NCI-H1092 (cell line): ENCODE measurements at regions not wholly inside any gene's neighbourhood (a gene's known extent, or its start where the extent isn't known, plus 50 kb on each side); places are given as distances from the start of the nearest gene placed in this dataset.
"Not testable (repeated sequence)": the region's sequence is repeated elsewhere in the genome, so short reads cannot be mapped to it uniquely, and the experiment has no call there.

Source experiments
- DNase-seq: peaks from one replicate; lab custom pipeline; 2025; lab: John Stamatoyannopoulos, UW

DNA sequence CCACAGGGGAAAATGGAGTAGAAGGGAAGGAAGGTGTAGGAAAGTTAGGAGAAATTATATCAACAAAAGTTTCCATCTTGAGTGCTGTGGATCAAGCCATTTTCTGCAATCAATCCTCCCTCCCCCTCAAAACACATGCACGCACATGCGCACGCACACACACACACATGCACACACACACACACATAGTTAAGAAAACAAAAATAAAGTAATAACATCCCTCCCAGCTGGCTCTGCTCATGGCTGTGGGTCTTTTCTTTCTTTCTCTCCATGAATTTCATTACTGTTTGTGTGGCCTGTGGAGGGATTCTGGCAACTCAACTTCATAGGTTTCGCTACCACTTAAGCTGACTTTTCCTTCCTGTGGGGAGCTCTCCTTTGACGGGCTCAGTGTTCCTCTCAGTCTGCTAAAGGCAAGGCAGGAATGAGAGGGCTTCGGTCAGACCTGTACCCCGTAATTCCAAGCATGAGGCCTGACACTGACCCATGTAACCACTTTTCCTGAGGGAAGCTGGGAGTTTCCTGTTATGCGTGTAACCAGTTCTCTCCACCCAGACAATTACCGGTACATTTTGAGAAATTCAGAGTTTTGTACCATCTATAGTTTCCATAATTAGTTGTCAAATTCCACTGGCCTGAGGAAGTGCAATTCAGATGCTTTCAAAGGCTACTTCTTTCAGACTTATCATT, 79.8 kb downstream of the ZNF92 start:
- no peak for DNase-seq

DNA sequence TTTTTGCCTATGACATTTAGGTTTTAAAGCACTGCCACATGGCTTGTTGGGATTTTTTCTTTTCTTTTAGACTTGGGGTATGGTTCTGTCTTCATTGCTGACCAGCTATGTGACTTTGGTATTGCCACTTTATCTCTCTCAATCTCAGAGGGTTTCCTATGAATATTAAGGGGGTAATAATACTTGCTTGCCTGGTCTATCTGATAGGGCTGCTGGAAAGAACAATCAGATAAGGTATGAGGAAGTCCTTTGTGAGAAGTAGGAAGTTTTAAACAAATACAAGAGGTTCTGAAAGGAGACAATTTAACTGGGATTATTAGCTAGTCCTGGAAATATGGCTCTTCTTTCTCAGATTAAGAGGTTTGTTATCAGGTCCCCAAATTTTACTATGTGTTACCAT, 80.8 kb downstream of the ZNF92 start:
- no peak for DNase-seq

DNA sequence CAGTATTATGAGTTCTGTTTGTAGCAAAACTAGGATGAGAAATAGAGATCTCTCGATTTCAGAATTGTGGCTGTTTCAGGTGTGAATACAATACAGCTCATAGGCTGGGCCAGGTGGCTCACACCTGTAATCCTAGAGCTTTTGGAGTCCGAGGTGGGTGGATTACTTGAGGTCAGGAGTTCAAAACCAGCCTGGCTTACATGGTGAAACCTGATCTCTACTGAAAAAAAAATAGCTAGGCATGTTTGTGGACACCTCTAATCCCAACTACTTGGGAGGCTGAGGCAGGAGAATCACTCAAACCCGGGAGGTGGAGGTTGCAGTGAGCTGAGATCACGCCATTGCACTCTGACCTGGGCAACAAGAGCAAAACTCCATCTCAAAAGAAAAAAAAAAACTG, 81.4 kb downstream of the ZNF92 start:
- DNase-seq, result not testable (repeated sequence)

DNA sequence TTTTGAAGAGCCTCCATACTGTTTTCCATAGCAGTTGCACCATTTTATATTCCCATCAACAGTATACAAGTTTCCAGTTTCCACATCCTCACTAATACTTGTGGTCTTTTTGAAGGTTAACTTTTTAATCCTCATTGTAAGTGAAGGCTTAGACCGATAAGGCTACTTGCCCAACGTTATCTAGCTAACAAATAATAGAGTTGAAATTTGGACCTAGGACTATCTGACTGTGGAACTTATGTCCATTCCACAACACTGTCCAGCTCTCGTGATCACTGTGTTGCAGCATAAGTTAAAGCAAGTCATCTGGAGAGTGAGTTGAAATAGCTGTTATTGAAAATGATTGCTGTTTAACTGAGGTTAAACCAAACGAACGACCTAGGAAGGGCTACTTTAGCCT, 84.0 kb downstream of the ZNF92 start:
- no peak for DNase-seq

DNA sequence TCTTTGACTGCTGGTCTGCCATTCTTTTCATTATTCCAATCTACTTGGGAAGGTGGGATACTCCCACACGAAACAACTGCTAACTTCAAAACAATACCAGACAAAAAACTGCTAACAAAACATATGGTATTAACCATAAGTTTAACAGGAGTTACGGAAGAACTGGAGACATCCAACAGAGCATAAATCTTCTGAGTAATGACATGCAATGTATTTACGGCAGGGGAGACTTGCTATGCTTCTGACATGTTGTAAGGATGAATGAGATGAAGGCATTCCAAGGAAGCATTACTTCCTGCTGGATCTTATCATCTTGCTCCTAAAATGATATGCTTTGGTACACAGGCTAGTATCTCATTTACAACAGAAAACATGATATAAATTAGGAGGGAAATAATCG, 85.8 kb downstream of the ZNF92 start:
- no peak for DNase-seq

GRCh38 chr7:65462148-65462716, 88.6 kb downstream of the ZNF92 start:
- no peak for DNase-seq

DNA sequence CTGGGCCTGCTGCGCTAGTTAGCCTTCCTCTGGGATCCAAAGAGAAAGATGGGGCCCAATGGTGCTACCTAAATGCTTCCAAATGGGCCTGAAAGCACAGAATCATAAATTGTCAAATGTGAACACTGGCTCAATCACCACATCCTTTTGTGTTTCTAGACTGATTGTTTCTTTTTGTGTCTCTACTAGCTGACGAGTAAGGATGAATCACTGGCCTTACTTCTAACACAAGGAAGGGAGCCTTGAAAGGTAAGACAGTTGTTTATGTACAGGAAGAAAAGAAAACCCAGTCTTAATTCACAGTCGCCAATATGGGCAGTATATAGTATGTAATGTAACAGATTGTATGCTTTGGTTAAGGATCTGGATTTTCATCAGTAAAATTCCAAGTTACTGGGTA, 89.5 kb downstream of the ZNF92 start:
- no peak for DNase-seq

DNA sequence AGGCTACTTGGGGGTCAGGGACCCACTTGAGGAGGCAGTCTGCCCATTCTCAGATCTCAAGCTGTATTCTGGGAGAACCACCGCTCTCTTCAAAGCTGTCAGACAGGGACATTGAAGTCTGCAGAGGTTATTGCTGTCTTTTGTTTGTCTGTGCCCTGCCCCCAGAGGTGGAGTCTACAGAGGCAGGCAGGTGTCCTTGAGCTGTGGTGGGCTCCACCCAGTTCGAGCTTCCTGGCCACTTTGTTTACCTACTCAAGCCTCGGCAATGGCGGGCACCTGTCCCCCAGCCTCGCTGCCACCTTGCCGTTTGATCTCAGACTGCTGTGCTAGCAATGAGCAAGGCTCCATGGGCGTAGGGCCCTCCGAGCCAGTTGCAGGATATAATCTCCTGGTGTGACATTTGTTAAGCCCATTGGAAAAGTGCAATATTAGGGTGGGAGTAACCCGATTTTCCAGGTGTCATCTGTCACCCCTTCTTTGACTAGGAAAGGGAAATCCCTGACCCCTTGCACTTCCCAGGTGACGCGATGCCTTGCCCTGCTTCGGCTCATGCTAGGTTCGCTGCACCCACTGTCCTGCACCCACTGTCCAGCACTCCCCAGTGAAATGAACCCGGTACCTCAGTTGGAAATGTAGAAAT, 96.4 kb downstream of the ZNF92 start:
- DNase-seq, result not testable (repeated sequence)

- no peak for DNase-seq
These were observed 97.9 kb downstream of the ZNF92 start for GRCh38 chr7:65471587-65471986.

DNA sequence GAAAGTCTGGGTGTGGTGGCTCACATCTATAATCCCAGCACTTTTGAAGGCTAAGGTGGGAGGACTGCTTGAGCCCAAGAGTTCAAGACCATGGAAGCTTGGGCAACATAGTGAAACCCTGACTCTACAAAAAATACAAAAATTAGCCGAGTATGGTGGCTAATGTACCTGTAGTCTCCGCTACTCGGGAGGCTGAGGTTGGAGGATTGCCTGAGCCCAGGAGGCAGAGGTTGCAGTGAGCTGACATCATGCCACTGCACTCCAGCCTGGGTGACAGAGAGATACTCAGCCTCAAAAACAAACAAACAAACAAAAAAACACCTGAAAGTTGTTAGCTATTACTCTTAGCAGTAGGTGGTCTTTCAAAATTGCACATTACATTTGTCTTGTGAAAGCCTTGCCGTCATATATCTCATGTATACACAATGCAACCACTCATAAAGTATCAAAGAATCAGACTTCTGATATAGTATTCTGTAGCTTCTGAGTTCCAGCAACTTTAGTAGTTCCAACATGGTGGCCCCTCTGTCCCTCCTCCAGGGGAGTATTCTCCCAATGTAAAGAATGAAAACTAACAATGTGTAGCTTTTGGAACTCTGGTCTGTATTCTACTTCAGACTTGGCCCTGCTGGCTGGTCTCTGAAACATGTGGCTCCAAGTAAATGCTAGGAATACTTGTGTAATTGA, 101.5 kb downstream of the ZNF92 start:
- no peak for DNase-seq

GRCh38 chr7:65475734-65476319, 102.2 kb downstream of the ZNF92 start:
- DNase-seq, result no peak

DNA sequence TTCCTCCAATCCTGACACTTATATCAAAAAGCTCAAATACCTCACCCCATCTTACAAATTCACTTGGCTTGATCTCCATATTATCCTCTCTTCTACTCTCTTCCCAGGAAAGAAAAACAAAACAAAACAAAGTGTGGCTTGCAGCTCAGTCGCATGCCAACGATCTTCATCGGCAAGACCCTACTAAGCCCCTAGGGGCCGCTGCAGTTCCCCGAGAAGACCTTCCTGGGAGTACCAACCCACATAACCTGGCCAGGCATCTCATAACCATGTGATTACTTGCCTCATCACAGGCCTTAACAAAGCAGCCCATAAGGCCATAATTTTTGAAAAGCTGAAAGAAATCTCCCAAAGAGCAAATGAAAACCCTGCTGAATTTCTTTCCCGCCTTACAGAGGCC, 103.7 kb downstream of the ZNF92 start:
- peak; percentile 43 for DNase-seq

DNA sequence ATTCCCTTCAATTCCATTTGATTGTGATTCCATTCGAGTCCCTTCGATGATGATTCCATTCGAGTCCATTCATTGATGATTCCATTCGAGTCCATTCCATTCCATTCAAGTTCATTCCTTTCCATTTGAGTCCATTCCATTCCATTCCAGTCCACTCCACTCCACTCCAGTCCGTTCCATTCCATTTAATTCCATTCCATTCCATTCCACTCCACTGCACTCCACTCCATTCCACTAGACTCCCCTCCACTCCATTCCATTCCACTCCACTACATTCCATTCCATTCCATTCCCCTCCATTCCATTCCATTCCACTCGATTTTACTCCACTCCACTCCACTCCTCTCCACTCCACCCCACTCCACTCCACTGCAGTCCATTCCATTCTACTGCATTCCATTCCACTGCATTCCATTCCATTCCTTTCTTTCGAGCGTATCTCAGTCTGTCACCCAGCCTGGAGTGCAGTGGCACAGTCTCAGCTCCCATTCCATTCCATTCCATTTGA, 115.7 kb downstream of the ZNF92 start:
- DNase-seq, result no peak

DNA sequence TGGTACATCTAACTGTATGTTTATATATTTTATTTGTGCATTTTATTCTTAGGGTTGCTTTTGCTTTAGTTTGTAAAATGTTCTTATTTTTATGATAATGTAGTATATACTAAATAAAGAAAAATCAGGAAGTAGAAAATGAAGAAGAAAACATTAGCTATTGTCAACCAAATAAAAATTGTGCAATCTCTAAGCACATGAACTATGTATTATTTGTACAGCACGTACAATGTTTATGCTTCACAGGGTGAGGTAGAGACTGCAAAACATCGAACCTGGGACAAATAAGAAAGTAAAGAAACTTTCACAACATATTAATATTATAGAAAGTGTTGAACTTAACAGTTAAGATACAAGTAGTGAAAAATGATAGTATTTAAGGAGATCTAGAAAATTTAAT, 123.0 kb downstream of the ZNF92 start:
- not testable (repeated sequence) for DNase-seq

GRCh38 chr7:65503434-65504152, 129.9 kb downstream of the ZNF92 start:
- no peak for DNase-seq

GRCh38 chr7:65504504-65505319, 131.1 kb downstream of the ZNF92 start:
- DNase-seq, result not testable (repeated sequence)

DNA sequence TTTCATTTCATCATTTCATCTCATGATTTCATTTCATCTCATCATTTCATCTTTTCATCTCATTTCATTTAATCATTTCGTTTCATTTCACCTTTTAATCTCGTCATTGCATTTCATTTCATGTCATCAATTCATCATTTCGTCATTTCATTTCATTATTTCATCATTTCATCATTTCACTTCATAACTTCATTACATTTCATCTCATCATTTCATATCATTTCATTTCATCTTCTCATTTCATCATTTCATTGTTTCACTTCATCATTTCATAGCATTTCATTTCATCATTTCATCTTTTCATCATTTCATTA, 131.6 kb downstream of the ZNF92 start:
- not testable (repeated sequence) for DNase-seq

DNA sequence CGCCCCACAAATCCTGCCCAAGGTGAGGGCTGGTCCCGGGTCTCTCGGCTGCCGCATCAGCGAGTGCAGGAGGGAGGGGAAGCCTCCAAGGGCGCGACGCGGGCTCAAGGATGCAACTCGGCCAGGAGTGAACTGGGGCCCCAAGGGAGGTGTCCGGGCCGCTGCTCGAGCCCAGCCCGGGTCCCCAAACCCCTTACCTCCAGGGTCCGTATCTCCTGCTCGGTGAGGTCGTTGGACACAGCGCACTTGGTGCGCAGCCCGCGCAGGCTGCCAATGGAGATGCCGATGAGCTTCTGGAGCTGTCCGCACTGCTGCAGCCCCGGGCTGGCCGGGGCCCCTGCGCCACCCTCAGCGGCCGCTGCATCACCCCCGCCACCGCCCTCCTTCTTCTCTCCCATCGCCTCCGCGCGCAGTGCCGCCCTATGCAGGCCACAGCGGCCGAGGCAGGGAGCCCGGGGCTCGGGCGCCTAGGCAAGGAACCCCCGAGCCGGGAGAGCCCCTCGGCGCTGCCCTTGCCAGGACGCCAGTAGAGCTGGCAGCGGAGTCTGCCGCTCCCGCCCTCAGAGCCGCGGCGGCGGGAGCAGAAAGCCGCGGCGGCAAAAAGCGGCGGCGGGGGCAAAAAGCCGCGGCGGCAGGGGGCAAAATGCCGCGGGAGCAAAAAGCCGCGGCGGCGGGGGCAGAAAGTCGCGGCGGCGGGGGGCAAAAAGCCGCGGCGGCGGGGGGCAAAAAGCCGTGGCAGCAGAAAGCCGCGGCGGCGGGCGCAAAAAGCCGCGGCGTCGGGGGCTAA, 135.1 kb downstream of the ZNF92 start:
- not testable (repeated sequence) for DNase-seq

DNA sequence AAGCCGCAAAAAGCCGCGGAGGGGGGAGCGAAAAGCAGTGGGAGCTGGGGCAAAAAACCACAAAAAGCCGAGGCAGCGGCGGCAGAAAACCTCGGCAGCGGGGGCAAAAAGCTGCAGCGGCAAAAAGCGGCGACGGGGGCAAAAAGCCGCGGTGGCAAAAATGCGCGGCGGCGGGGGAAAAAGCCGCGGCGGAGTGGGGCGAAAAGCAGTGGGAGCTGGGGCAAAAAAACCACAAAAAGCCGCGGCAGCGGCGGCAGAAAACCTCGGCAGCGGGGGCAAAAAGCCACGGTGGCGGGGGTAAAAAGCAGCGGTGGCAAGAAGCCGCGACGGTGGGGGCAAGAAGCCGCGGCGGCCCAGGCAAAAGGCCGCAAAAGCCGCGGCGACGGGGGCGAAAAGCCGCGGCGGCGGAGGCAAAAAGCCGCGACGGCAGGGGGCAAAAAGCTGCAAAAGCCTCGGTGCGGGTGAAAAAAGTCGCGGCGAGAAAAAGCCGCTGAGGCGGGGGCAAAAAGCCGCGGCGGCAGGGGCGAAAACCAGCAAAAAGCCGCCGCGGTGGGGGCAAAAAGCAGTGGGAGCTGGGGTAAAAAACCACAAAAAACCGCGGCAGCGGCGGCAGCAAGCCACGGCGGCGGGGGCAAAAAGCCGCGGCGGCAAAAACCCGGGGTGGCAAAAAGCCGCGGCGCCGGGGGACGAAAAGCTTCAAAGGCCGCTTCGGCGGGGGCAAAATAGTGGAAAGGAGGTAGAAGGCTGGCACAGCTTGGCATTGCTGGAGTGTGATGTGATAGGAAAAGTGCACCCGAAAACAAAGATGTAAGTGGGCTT, 135.9 kb downstream of the ZNF92 start:
- no peak for DNase-seq
